GM19239 (cell line): ENCODE measurements at regions not wholly inside any gene's neighbourhood (a gene's known extent, or its start where the extent isn't known, plus 50 kb on each side); places are given as distances from the start of the nearest gene placed in this dataset.

Source experiments
- DNase-seq: peaks from one replicate; pipeline ENCODE4 v3.0.0; 2011; ENCODE audit warnings: low spot score; ENCODE audit not compliant: insufficient read length
- FAIRE-seq: peaks from 2 replicates; lab custom pipeline; 2011; peaks lifted over from hg19 to GRCh38; lab: Jason Lieb, UNC

GRCh38 chr2:239604861-239605260, 204.0 kb upstream of the HDAC4 start:
- no peak for FAIRE-seq

GRCh38 chr2:239603411-239604356, 202.9 kb upstream of the HDAC4 start:
- no peak for DNase-seq
- FAIRE-seq: no peak

More at GRCh38 chr2:239604861-239605260, 204.0 kb upstream of the HDAC4 start:
- DNase-seq: no peak

- DNase-seq (no peak), FAIRE-seq (no peak)
Measured at GRCh38 chr2:239602290-239603282, 201.8 kb upstream of the HDAC4 start.

GRCh38 chr2:239601880-239602279, 201.1 kb upstream of the HDAC4 start:
- DNase-seq (no peak), FAIRE-seq (no peak)

- DNase-seq (no peak), FAIRE-seq (no peak)
Measured at GRCh38 chr2:239601201-239601851, 200.5 kb upstream of the HDAC4 start.

- DNase-seq (no peak), FAIRE-seq (no peak)
Measured at GRCh38 chr2:239600650-239601049, 199.8 kb upstream of the HDAC4 start.

GRCh38 chr2:239600001-239600593, 199.3 kb upstream of the HDAC4 start:
- FAIRE-seq (no peak), DNase-seq (no peak)

GRCh38 chr2:239599299-239599698, 198.5 kb upstream of the HDAC4 start:
- DNase-seq (no peak), FAIRE-seq (no peak)

GRCh38 chr2:239598732-239599090, 197.9 kb upstream of the HDAC4 start:
- no peak for DNase-seq
- FAIRE-seq: no peak

- FAIRE-seq (no peak), DNase-seq (no peak)
Measured at GRCh38 chr2:239598011-239598731, 197.4 kb upstream of the HDAC4 start.

GRCh38 chr2:239597216-239597615, 196.4 kb upstream of the HDAC4 start:
- DNase-seq (no peak), FAIRE-seq (no peak)

- FAIRE-seq (no peak), DNase-seq (no peak)
Measured at GRCh38 chr2:239596792-239597191, 196.0 kb upstream of the HDAC4 start.

GRCh38 chr2:239596253-239596652, 195.4 kb upstream of the HDAC4 start:
- no peak for DNase-seq

GRCh38 chr2:239595726-239596125, 194.9 kb upstream of the HDAC4 start:
- DNase-seq (no peak), FAIRE-seq (no peak)

More at GRCh38 chr2:239596253-239596652, 195.4 kb upstream of the HDAC4 start:
- no peak for FAIRE-seq

- FAIRE-seq: no peak
- no peak for DNase-seq
Measured at GRCh38 chr2:239594772-239595608, 194.2 kb upstream of the HDAC4 start.

- FAIRE-seq: no peak
Measured at GRCh38 chr2:239594019-239594771, 193.4 kb upstream of the HDAC4 start.

GRCh38 chr2:239593455-239593854, 192.6 kb upstream of the HDAC4 start:
- FAIRE-seq (no peak), DNase-seq (no peak)

More at GRCh38 chr2:239594019-239594771, 193.4 kb upstream of the HDAC4 start:
- DNase-seq: no peak
